MM.1S (cell line): ENCODE measurements at regions not wholly inside any gene's neighbourhood (a gene's known extent, or its start where the extent isn't known, plus 50 kb on each side); places are given as distances from the start of the nearest gene placed in this dataset.

Experiments used
- CTCF ChIP-seq: fragments of 300-600 bp; sonication (generic); IDR thresholded peaks from 2 replicates; pipeline ENCODE4 v1.5.1; 2016; ENCODE audit warnings: antibody characterized with exemption, low read length, mixed read lengths
- EZH2phosphoT487 ChIP-seq: fragments of 300-600 bp; sonication (generic); IDR thresholded peaks from 2 replicates; pipeline ENCODE4 v1.6.1; 2018; ENCODE audit warnings: antibody characterized with exemption, low read length

GRCh38 chr3:69560818-69561217 is 174.9 kb upstream of the FRMD4B start:
- no peak for TF ChIP-seq CTCF
- TF ChIP-seq EZH2phosphoT487 = no peak
